AG10803 (cell line): ENCODE measurements at regions not wholly inside any gene's neighbourhood (a gene's known extent, or its start where the extent isn't known, plus 50 kb on each side); places are given as distances from the start of the nearest gene placed in this dataset.
"Not testable (repeated sequence)": the region's sequence is repeated elsewhere in the genome, so short reads cannot be mapped to it uniquely, and the experiment has no call there.

Experiments used
- DNase-seq: peaks from one replicate; pipeline ENCODE4 v3.0.0; 2010; ENCODE audit warnings: low read depth
- H3K4me3 ChIP-seq: 2 replicates; pipeline ENCODE4 v1.5.1; 2011; ENCODE audit warnings: mild to moderate bottlenecking, low read length, control low read depth
- CTCF ChIP-seq: conservative IDR thresholded peaks from 2 replicates; pipeline ENCODE4 v1.5.1; 2011; ENCODE audit warnings: mild to moderate bottlenecking, low read length, control low read depth, inconsistent platforms

- no peak for TF ChIP-seq CTCF
- H3K4me3 ChIP-seq, result no peak overlapping the region
- no peak for DNase-seq
These were observed 739.2 kb upstream of the GJE1 start for GRCh38 chr6:141393405-141394124.

- H3K4me3 ChIP-seq, DNase-seq: not testable (repeated sequence)
These were observed 741.6 kb upstream of the GJE1 start for GRCh38 chr6:141391135-141391534.

GRCh38 chr6:141388666-141389065 is 744.1 kb upstream of the GJE1 start:
- DNase-seq, result no peak
- no peak overlapping the region for H3K4me3 ChIP-seq

GRCh38 chr6:141370438-141370837 is 762.3 kb upstream of the GJE1 start:
- TF ChIP-seq CTCF, result no peak
- DNase-seq, result no peak
- no peak overlapping the region for H3K4me3 ChIP-seq

More at GRCh38 chr6:141388666-141389065, 744.1 kb upstream of the GJE1 start:
- no peak for TF ChIP-seq CTCF

- H3K4me3 ChIP-seq, DNase-seq: not testable (repeated sequence)
These were observed 765.9 kb upstream of the GJE1 start for GRCh38 chr6:141366796-141367195.

- DNase-seq, result no peak
- H3K4me3 ChIP-seq, result no peak overlapping the region
- no peak for TF ChIP-seq CTCF
These were observed 768.0 kb upstream of the GJE1 start for GRCh38 chr6:141364694-141365093.

- no peak for DNase-seq
- TF ChIP-seq CTCF, result no peak
- no peak overlapping the region for H3K4me3 ChIP-seq
These were observed 768.5 kb upstream of the GJE1 start for GRCh38 chr6:141364232-141364631.

- TF ChIP-seq CTCF, result no peak
- DNase-seq, result no peak
- H3K4me3 ChIP-seq, result no peak overlapping the region
These were observed 771.2 kb upstream of the GJE1 start for GRCh38 chr6:141361559-141361958.
